ENCODE measurements at regions not wholly inside any gene's neighbourhood (a gene's known extent, or its start where the extent isn't known, plus 50 kb on each side); places are given as distances from the start of the nearest gene placed in this dataset.

GRCh38 chr15:62495670-62496614 is 330.9 kb upstream of the C2CD4B start:
- H3K4me1 ChIP-seq (ENCODE audit: control insufficient read depth in 4 of 4, insufficient read depth in 4 of 4, low read length in 3 of 4), result no peaks in the 10 kb centered on the region
- H3K27me3 ChIP-seq (ENCODE audit: control insufficient read depth in 4 of 4, insufficient read depth in 4 of 4, low read length in 3 of 4), result no peaks in the 10 kb centered on the region
- no peak overlapping the region for H3K27ac ChIP-seq (ENCODE audit: low read depth in 1 of 2, low read length in 2 of 2)
- no peaks in the 10 kb centered on the region for H3K36me3 ChIP-seq (ENCODE audit: control insufficient read depth in 4 of 4, insufficient read depth in 3 of 4, low read depth in 1 of 4, low read length in 3 of 4)
- no peak for DNase-seq (ENCODE audit: low spot score)
- no peaks in the 10 kb centered on the region for H3K9me3 ChIP-seq (ENCODE audit: control insufficient read depth in 4 of 4, low read length in 3 of 4)
- no peak overlapping the region for H3K4me3 ChIP-seq (ENCODE audit: low read depth in 1 of 3, low read length in 3 of 3)
- no peak overlapping the region for H3K9ac ChIP-seq (ENCODE audit: low read depth in 1 of 2, low read length in 2 of 2)
- WGBS, result 81% methylated on average over 9 of the region's 9 CpGs
- no peak for TF ChIP-seq JUND (IDR thresholded peaks at IDR 0.05)
- TF ChIP-seq YY1 (IDR thresholded peaks at IDR 0.05), result no peak
- peak; percentile 13 for TF ChIP-seq NR2F2 (IDR thresholded peaks at IDR 0.05)

GRCh38 chr15:62497356-62497755 is 332.3 kb upstream of the C2CD4B start:
- H3K9me3 ChIP-seq (ENCODE audit: control insufficient read depth in 4 of 4, low read length in 3 of 4), result no peaks in the 10 kb centered on the region
- TF ChIP-seq RXRA (IDR thresholded peaks at IDR 0.05) (no peak), ATF3 (IDR thresholded peaks at IDR 0.05) (no peak), CTCF (IDR thresholded peaks at IDR 0.05; ENCODE audit: low read depth, low read length, missing input control) (no peak), FOXA2 (IDR thresholded peaks at IDR 0.05) (no peak), GABPA (IDR thresholded peaks at IDR 0.05 in 1 of 2, conservative IDR thresholded peaks at IDR 0.05 in 1 of 2) (no peak), EGR1 (IDR thresholded peaks at IDR 0.05; ENCODE audit: low read depth in 2 of 2) (no peak), ZBTB33 (IDR thresholded peaks at IDR 0.05) (no peak), YY1 (IDR thresholded peaks at IDR 0.05) (no peak), FOXA1 (IDR thresholded peaks at IDR 0.05) (no peak), HNF4A (conservative IDR thresholded peaks at IDR 0.05) (no peak), HNF4G (IDR thresholded peaks at IDR 0.05) (no peak), RAD21 (IDR thresholded peaks at IDR 0.05) (no peak), NR2F2 (IDR thresholded peaks at IDR 0.05) (no peak), SP1 (IDR thresholded peaks at IDR 0.05) (no peak), JUND (IDR thresholded peaks at IDR 0.05) (no peak)
- H3K4me3 ChIP-seq (ENCODE audit: low read depth in 1 of 3, low read length in 3 of 3), result no peak overlapping the region
- no peak overlapping the region for H3K9ac ChIP-seq (ENCODE audit: low read depth in 1 of 2, low read length in 2 of 2)
- H3K36me3 ChIP-seq (ENCODE audit: control insufficient read depth in 4 of 4, insufficient read depth in 3 of 4, low read depth in 1 of 4, low read length in 3 of 4), result no peaks in the 10 kb centered on the region
- DNase-seq (ENCODE audit: low spot score), result no peak
- 79% methylated on average over 2 of the region's 2 CpGs for WGBS
- H3K27ac ChIP-seq (ENCODE audit: low read depth in 1 of 2, low read length in 2 of 2), result no peak overlapping the region
- no peaks in the 10 kb centered on the region for H3K27me3 ChIP-seq (ENCODE audit: control insufficient read depth in 4 of 4, insufficient read depth in 4 of 4, low read length in 3 of 4)
- H3K4me1 ChIP-seq (ENCODE audit: control insufficient read depth in 4 of 4, insufficient read depth in 4 of 4, low read length in 3 of 4), result no peaks in the 10 kb centered on the region

All from liver (tissue), 8 donors.